ENCODE measurements at regions not wholly inside any gene's neighbourhood (a gene's known extent, or its start where the extent isn't known, plus 50 kb on each side); places are given as distances from the start of the nearest gene placed in this dataset.
"Not testable (repeated sequence)": the region's sequence is repeated elsewhere in the genome, so short reads cannot be mapped to it uniquely, and the experiment has no call there.

- no peak for DNase-seq (ENCODE audit: low read depth, low spot score)
These were observed 164.7 kb upstream of the KLF12 start for GRCh38 chr13:74298923-74299322.

GRCh38 chr13:74289861-74290773, 155.9 kb upstream of the KLF12 start:
- peak; percentile 31 for DNase-seq (ENCODE audit: low read depth, low spot score)

GRCh38 chr13:74289107-74289506, 154.9 kb upstream of the KLF12 start:
- DNase-seq (ENCODE audit: low read depth, low spot score), result no peak

GRCh38 chr13:74288361-74288911, 154.2 kb upstream of the KLF12 start:
- no peak for DNase-seq (ENCODE audit: low read depth, low spot score)

GRCh38 chr13:74287724-74288169, 153.5 kb upstream of the KLF12 start:
- DNase-seq (ENCODE audit: low read depth, low spot score), result peak; percentile 34

GRCh38 chr13:74280795-74281490, 146.7 kb upstream of the KLF12 start:
- DNase-seq (ENCODE audit: low read depth, low spot score), result no peak

GRCh38 chr13:74280093-74280794, 146.0 kb upstream of the KLF12 start:
- no peak for DNase-seq (ENCODE audit: low read depth, low spot score)

- no peak for DNase-seq (ENCODE audit: low read depth, low spot score)
These were observed 144.7 kb upstream of the KLF12 start for GRCh38 chr13:74278901-74279300.

GRCh38 chr13:74274916-74275315, 140.7 kb upstream of the KLF12 start:
- no peak for DNase-seq (ENCODE audit: low read depth, low spot score)

GRCh38 chr13:74273581-74273980, 139.4 kb upstream of the KLF12 start:
- DNase-seq (ENCODE audit: low read depth, low spot score), result no peak

- DNase-seq (ENCODE audit: low read depth, low spot score), result no peak
These were observed 138.6 kb upstream of the KLF12 start for GRCh38 chr13:74272826-74273225.

GRCh38 chr13:74270018-74270417, 135.8 kb upstream of the KLF12 start:
- DNase-seq (ENCODE audit: low read depth, low spot score), result no peak

GRCh38 chr13:74266861-74267260, 132.7 kb upstream of the KLF12 start:
- no peak for DNase-seq (ENCODE audit: low read depth, low spot score)

- DNase-seq (ENCODE audit: low read depth, low spot score), result no peak
These were observed 132.1 kb upstream of the KLF12 start for GRCh38 chr13:74266309-74266708.

- DNase-seq (ENCODE audit: low read depth, low spot score), result no peak
These were observed 130.1 kb upstream of the KLF12 start for GRCh38 chr13:74264333-74264732.

- DNase-seq (ENCODE audit: low read depth, low spot score), result not testable (repeated sequence)
These were observed 126.2 kb upstream of the KLF12 start for GRCh38 chr13:74260420-74260819.

GRCh38 chr13:74259641-74260040, 125.4 kb upstream of the KLF12 start:
- no peak for DNase-seq (ENCODE audit: low read depth, low spot score)

GRCh38 chr13:74258961-74259360, 124.8 kb upstream of the KLF12 start:
- DNase-seq (ENCODE audit: low read depth, low spot score), result no peak

- no peak for DNase-seq (ENCODE audit: low read depth, low spot score)
These were observed 122.8 kb upstream of the KLF12 start for GRCh38 chr13:74256969-74257368.

GRCh38 chr13:74253161-74253560, 119.0 kb upstream of the KLF12 start:
- no peak for DNase-seq (ENCODE audit: low read depth, low spot score)

- DNase-seq (ENCODE audit: low read depth, low spot score), result no peak
These were observed 117.7 kb upstream of the KLF12 start for GRCh38 chr13:74251778-74252519.
